MCF 10A (cell line): ENCODE measurements at regions not wholly inside any gene's neighbourhood (a gene's known extent, or its start where the extent isn't known, plus 50 kb on each side); places are given as distances from the start of the nearest gene placed in this dataset.

Experiments
- BruUV-seq: library from RNA; stranded (reverse); fragments of 400-500 nt; replicated peaks from 2 replicates; lab custom pipeline; 2021; lab: Mats Ljungman, UMichigan
- CTCF ChIA-PET: fragments of 300-600 bp; sonication (Branson Sonifier 250); formaldehyde crosslinking; extraction: SDS; loops from one replicate; lab custom pipeline; 2021; ENCODE audit warnings: antibody characterized with exemption, inconsistent platforms; lab: Yijun Ruan, JAX
- POLR2A ChIA-PET: fragments of 300-600, 350-650 bp; sonication (Branson Sonifier 250); formaldehyde crosslinking; extraction: SDS; loops from one replicate; lab custom pipeline; 2020; ENCODE audit warnings: antibody characterized with exemption, inconsistent platforms; lab: Yijun Ruan, JAX
- DNase-seq: peaks from one replicate; pipeline ENCODE4 v3.0.0-alpha.2; 2018; ENCODE audit not compliant: unreplicated experiment
- H3K27ac Mint-ChIP-seq: one replicate; pipeline ENCODE4 v1.8.0; 2022; ENCODE audit warnings: mild to moderate bottlenecking, low read depth, mixed read lengths; ENCODE audit not compliant: unreplicated experiment
- H3K27me3 Mint-ChIP-seq: one replicate; pipeline ENCODE4 v1.8.0; 2022; ENCODE audit warnings: mixed read lengths; ENCODE audit not compliant: insufficient read depth, unreplicated experiment
- H3K36me3 Mint-ChIP-seq: one replicate; pipeline ENCODE4 v1.8.0; 2022; ENCODE audit warnings: mild to moderate bottlenecking, moderate library complexity, mixed read lengths; ENCODE audit not compliant: insufficient read depth, unreplicated experiment
- H3K4me1 Mint-ChIP-seq: one replicate; pipeline ENCODE4 v1.8.0; 2022; ENCODE audit warnings: mixed read lengths; ENCODE audit not compliant: insufficient read depth, unreplicated experiment
- H3K4me3 Mint-ChIP-seq: one replicate; pipeline ENCODE4 v1.8.0; 2022; ENCODE audit warnings: mild to moderate bottlenecking, moderate library complexity, mixed read lengths; ENCODE audit not compliant: unreplicated experiment
- H3K9me3 Mint-ChIP-seq: one replicate; pipeline ENCODE4 v1.8.0; 2022; ENCODE audit warnings: mixed read lengths; ENCODE audit not compliant: unreplicated experiment
- CTCF ChIP-seq: fragments of 200-600 bp; IDR thresholded peaks from one replicate; pipeline ENCODE4 v1.8.0; 2022; ENCODE audit warnings: antibody characterized with exemption, mild to moderate bottlenecking; ENCODE audit not compliant: unreplicated experiment
- intact Hi-C: fragments of 100-400 bp; cut with micrococcal nuclease; formaldehyde crosslinking; loops from 2 replicates; pipeline ENCODE4 v1.14.1; 2022

- intact Hi-C loops = no loop called here
- Mint-ChIP-seq H3K4me1 (peaks cover 6% of the 10 kb centered on the region), H3K27ac (no peak overlapping the region), H3K4me3 (no peak overlapping the region), H3K27me3 (no peaks in the 10 kb centered on the region), H3K36me3 (no peaks in the 10 kb centered on the region), H3K9me3 (no peaks in the 10 kb centered on the region)
- no peak for DNase-seq
- POLR2A ChIA-PET = no interaction called here
- no peak for TF ChIP-seq CTCF
- no TSS peak for BruUV-seq
- CTCF ChIA-PET = no interaction called here
Observed at GRCh38 chr18:4593895-4594294, 138.8 kb upstream of the DLGAP1 start.

GRCh38 chr18:4593459-4593858, 138.4 kb upstream of the DLGAP1 start:
- TF ChIP-seq CTCF = no peak
- ChIA-PET POLR2A (no interaction called here), CTCF (no interaction called here)
- no peak overlapping the region for H3K27ac Mint-ChIP-seq
- H3K36me3 Mint-ChIP-seq = no peaks in the 10 kb centered on the region
- DNase-seq = no peak
- no TSS peak for BruUV-seq
- no peak overlapping the region for H3K4me3 Mint-ChIP-seq
- intact Hi-C loops = no loop called here
- peaks cover 6% of the 10 kb centered on the region for H3K4me1 Mint-ChIP-seq
- H3K27me3 Mint-ChIP-seq = no peaks in the 10 kb centered on the region
- H3K9me3 Mint-ChIP-seq = no peaks in the 10 kb centered on the region

- H3K27me3 Mint-ChIP-seq = no peaks in the 10 kb centered on the region
- no peak for TF ChIP-seq CTCF
- ChIA-PET CTCF (interaction anchor here (0.6 to 1.5 kb wide), 2 partner anchors 11 to 195 kb away, joined by 3 to 6 read pairs; no protein-coding TSS in a partner anchor), POLR2A (no interaction called here)
- no peak overlapping the region for H3K27ac Mint-ChIP-seq
- BruUV-seq = no TSS peak
- intact Hi-C loops = no loop called here
- peaks cover 13% of the 10 kb centered on the region for H3K4me1 Mint-ChIP-seq
- DNase-seq = no peak
- no peaks in the 10 kb centered on the region for H3K36me3 Mint-ChIP-seq
- peaks cover 6% of the 10 kb centered on the region for H3K9me3 Mint-ChIP-seq
- H3K4me3 Mint-ChIP-seq = no peak overlapping the region
Observed at GRCh38 chr18:4589056-4589800, 134.1 kb upstream of the DLGAP1 start.

GRCh38 chr18:4587204-4587603, 132.1 kb upstream of the DLGAP1 start:
- BruUV-seq = no TSS peak
- intact Hi-C loops = no loop called here
- no peak for DNase-seq
- H3K27ac Mint-ChIP-seq = peak overlapping the region; percentile 39
- H3K4me3 Mint-ChIP-seq = no peak overlapping the region
- peaks cover 8% of the 10 kb centered on the region for H3K36me3 Mint-ChIP-seq
- ChIA-PET POLR2A (no interaction called here), CTCF (no interaction called here)
- H3K9me3 Mint-ChIP-seq = peaks cover 6% of the 10 kb centered on the region
- no peak for TF ChIP-seq CTCF
- H3K4me1 Mint-ChIP-seq = peaks cover 7% of the 10 kb centered on the region
- H3K27me3 Mint-ChIP-seq = no peaks in the 10 kb centered on the region
